Stimulated activated CD4-positive, alpha-beta T cell treated with anti-CD3 and anti-CD28 coated beads, Interleukin-4, amount 100 ng/mL, for 4 hours (primary cell): ENCODE measurements at regions not wholly inside any gene's neighbourhood (a gene's known extent, or its start where the extent isn't known, plus 50 kb on each side); places are given as distances from the start of the nearest gene placed in this dataset.

Experiments
- DNase-seq, 2 experiments: peaks; one replicate each; pipeline ENCODE4 v3.0.0-alpha.2; 2020

DNA sequence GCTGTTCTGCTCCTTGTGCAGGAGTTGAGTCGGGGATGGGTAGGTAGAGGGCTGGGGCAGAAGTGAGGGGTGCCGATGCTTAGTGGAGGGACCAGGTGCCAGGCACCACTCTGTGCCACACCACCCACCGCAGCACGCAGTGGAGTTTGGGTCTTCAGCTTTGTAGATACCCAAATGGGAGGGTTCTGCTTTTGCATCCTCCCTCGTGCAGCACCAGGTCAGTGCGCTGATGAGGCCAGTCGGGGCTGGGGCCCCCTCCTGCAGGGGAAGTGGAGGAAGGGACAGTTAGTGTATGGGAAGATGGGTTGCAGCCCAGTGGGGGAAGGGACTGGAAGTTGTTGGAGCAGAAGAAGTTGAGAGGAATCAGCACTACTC is 244.0 kb downstream of the RHOU start:
- DNase-seq = no peak

DNA sequence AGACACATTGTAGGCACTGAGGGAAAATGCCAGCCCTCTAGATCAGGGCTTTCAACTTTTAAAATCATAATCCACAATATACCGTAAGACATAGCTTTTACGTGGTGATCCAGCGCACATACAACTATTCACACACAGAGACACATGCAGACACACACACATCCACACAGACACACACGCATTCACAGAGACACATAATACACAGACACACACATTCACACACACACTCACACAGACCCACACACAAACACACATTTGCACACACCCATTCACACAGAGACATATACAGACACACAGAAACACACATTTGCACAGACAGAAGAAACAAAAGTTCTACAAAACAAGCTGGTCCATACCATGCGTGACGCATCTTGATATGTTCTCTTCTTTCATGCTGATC is 244.5 kb downstream of the RHOU start:
- no peak for DNase-seq

- no peak for DNase-seq
Measured at GRCh38 chr1:228980232-228980937, 245.1 kb downstream of the RHOU start.

- no peak for DNase-seq
Measured at GRCh38 chr1:228982637-228983036, 247.4 kb downstream of the RHOU start.

GRCh38 chr1:228983231-228983660 is 248.0 kb downstream of the RHOU start:
- DNase-seq = no peak

DNA sequence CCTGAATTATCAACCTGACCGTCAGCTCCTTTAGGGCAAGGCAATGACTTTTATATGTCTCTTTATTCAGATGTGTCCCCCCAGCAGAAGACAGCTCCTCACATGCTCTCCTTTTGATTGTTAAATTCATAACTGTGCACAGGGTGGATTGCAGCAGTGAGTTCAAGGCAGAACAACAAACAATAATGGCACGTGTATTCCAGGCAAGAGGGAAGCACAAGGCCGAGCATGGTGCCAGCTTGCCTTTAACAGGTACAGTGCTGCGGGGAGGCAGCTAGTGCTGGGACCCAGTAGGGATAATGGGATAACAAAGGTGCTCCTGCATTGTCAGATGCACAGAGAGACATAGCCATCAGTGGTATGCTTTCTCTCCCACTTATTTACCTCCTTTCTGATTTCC is 248.4 kb downstream of the RHOU start:
- no peak for DNase-seq

GRCh38 chr1:228984107-228984506 is 248.8 kb downstream of the RHOU start:
- DNase-seq = no peak

GRCh38 chr1:228984646-228985631 is 249.7 kb downstream of the RHOU start:
- no peak for DNase-seq

GRCh38 chr1:228985661-228986060 is 250.4 kb downstream of the RHOU start:
- no peak for DNase-seq

GRCh38 chr1:228986093-228986904 is 251.0 kb downstream of the RHOU start:
- DNase-seq = no peak

- no peak for DNase-seq
Measured at GRCh38 chr1:228987286-228987685, 252.0 kb downstream of the RHOU start.

- no peak for DNase-seq
Measured at GRCh38 chr1:228987736-228988506, 252.6 kb downstream of the RHOU start.

DNA sequence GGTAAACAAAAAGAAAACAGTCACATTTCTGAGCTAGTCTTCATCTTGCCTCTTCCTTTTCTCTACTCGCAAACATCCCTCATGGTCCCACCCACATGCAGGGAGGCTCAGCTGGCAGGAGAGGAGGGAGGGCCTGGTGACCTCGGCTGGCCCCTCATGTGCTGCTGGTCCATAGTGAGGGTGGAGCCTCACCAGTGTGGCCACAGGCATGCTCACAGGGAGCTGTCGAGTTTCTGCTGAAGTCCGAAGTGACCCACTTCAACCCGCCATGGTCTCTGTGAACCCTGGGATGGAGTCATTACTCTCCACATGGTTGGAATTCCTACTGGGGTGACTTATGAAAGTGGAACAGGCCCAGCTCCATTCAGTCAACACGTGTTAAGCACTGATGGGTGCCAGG is 253.4 kb downstream of the RHOU start:
- no peak for DNase-seq

DNA sequence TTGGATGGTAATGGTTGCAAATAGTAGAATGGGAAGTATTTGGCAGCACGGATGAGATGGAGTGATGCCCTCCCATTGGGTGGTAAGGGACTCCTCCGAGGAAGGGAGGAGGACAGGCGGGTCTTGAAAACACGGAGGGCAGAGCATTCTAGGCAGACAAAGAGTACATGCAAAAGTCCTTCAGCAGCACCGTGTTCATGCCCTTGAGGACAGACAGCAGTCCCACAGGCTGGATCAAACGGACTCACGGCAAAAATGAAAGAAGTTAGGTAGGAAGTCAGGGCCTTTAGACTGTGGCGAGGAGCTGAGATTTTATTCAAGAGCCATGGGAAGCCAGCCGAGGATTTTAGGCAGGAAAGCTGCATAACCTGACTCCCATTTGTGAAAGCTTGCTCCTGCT is 253.9 kb downstream of the RHOU start:
- no peak for DNase-seq

- no peak for DNase-seq
Measured at GRCh38 chr1:228989676-228989991, 254.4 kb downstream of the RHOU start.

GRCh38 chr1:228989992-228990827 is 254.9 kb downstream of the RHOU start:
- DNase-seq = no peak

DNA sequence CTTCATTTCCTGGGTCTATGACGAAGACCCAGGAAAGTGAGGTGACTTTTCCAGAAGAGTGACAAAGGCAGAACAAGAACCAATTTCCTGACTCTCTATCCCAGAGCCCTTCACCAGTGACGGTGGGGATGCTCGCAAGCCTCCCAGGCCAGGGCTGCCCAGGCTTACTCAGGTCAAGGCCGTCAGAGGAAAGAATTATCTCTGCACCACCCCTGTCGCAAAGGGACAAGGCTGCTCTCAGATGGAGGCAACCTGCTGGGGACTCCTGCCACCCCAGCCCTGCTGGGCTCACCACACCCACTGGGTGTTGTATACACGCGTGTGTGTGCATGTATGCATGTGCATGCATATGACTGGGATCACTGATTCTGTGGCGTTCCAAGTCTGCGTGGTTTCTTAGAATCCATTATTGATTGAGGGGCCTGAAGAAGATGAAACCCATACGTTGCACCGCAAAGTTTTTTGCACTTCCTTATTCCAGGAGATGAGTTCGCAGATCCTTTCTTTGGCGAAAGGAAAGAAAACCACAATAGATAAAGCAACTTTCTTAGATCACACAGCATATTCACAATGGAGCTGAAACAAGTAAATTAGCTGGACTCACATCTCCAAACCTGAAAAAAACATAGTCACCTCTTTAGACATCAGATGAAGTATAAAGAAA is 255.8 kb downstream of the RHOU start:
- no peak for DNase-seq

GRCh38 chr1:228992044-228992443 is 256.8 kb downstream of the RHOU start:
- DNase-seq = no peak

DNA sequence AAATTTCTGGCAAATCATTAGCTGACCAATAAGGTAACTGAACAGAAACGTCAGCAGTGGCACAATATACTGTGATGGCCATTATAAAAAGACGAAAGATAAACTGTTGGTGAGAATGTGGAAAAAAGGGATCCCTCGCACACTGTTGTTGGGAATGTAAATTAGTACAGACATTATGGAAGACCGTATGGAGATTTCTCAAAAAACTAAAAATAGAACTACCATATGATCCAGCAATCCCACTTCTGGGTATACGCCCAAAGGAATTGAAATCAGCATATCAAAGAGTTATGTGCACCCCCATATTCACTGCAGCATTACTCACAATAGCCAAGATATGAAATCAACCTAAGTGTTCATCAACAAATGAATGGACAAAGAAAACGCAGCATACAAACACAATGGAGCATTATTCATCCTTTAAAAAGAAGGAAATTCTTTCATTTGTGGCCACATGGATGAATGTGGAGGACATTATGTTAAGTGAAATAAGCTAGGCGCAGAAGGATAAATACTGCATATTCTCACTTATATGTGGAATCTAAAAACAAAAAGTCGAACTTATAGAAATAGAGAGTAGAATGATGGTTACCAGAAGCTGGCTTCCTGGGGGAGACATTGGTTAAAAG is 257.7 kb downstream of the RHOU start:
- DNase-seq = no peak
